ENCODE measurements at regions not wholly inside any gene's neighbourhood (a gene's known extent, or its start where the extent isn't known, plus 50 kb on each side); places are given as distances from the start of the nearest gene placed in this dataset.

DNA sequence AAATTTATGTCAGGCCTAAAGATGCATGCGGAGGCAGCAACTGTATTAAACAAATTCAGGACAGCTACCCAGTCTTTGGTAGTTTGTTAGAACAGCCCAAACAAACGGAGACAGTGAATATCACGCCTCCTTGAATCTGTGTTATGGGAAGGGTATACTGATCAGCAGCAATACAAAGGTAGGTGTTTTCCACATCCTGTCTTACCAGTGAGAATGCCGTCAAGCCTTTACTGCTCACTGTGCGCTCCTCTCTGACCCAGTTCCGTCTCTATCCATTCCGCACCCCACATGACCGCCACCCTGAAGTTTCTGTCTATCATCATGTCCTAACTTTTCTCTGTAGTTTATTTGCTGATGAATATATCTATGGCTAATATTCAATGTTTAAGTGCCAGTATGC is 473.3 kb downstream of the LPIN1 start:
- TF ChIP-seq, protein P1, sequence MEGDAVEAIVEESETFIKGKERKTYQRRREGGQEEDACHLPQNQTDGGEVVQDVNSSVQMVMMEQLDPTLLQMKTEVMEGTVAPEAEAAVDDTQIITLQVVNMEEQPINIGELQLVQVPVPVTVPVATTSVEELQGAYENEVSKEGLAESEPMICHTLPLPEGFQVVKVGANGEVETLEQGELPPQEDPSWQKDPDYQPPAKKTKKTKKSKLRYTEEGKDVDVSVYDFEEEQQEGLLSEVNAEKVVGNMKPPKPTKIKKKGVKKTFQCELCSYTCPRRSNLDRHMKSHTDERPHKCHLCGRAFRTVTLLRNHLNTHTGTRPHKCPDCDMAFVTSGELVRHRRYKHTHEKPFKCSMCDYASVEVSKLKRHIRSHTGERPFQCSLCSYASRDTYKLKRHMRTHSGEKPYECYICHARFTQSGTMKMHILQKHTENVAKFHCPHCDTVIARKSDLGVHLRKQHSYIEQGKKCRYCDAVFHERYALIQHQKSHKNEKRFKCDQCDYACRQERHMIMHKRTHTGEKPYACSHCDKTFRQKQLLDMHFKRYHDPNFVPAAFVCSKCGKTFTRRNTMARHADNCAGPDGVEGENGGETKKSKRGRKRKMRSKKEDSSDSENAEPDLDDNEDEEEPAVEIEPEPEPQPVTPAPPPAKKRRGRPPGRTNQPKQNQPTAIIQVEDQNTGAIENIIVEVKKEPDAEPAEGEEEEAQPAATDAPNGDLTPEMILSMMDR (conservative IDR thresholded peaks at IDR 0.05): no peak
- no peak for TF ChIP-seq EZH2 (IDR thresholded peaks at IDR 0.05; ENCODE audit: low read depth)
